GM18858 (cell line): ENCODE measurements at regions not wholly inside any gene's neighbourhood (a gene's known extent, or its start where the extent isn't known, plus 50 kb on each side); places are given as distances from the start of the nearest gene placed in this dataset.

ENCODE experiments used
- ATAC-seq: cut with Tn5 transposase; IDR thresholded peaks from one replicate; pipeline ENCODE4 v1.9.1; 2021; ENCODE audit not compliant: unreplicated experiment

DNA sequence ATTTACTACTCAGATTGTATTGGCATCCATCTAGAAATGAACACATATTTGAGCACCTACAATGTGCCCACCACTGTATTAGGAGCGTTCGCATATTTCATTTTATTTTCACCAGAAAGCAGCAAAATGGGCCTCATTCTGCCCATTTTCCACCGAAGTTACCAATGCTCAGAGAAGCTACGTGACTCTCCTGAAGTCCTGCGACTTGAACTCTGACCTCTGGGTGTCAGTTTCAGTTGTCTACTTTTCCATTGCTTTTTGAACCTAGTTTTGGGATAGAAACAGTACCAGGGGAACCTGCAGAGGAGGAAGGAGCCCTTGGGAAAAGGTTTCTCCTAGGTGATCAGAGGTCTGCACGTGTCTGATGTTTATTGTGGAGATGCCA, 139.1 kb upstream of the SDK2 start:
- ATAC-seq, result no peak

DNA sequence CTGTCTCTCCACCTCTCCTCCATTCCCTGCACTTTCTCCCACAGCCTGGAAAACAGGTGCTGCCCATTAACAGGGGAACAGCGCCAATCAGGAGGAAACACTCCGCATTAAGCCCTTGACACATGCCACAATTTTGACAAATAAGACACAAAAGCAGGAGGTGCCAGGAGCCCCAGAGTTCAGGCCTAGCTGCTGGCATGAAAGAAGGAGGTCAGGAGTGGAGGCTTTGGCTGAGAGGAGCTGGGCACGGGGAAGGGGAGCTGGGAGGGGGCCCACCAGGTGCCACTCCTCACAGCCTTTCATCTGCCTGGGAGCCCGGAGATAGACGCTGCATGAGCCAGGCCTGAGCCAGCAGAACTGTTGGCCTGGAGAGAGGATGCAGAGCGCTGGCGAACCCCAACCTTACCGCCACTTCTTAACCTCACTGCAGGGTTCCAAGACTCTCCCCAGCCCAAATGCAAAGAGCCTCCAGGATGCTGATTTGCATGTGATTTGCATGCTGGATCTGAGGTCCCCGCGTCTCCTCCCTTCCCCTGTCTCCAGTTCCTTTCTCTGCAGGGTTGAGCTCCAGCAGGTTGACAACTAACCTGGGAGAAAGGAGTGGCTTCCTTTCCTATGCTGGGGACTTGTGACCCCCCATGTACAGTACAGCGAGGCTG, 139.8 kb upstream of the SDK2 start:
- ATAC-seq, result no peak

DNA sequence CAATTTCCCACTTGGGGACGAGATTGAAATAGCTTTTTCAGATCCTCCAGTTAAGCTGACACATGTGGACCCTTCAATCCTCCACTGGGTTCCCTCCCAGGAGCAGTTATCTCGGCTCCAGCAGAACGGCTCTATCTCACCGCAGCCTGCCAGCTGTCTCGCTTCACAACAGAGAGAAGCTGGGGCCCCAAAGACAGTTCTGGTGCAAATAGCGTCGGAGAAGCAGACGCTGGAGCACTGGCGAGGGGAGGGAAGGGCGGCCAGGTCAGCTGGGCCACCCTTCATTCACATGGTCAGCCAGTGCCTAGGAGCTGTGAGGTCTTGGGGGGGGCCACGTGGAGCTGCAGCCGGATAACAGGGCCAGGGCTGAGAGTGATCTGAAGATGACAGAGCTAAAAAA, 141.3 kb upstream of the SDK2 start:
- ATAC-seq, result no peak

DNA sequence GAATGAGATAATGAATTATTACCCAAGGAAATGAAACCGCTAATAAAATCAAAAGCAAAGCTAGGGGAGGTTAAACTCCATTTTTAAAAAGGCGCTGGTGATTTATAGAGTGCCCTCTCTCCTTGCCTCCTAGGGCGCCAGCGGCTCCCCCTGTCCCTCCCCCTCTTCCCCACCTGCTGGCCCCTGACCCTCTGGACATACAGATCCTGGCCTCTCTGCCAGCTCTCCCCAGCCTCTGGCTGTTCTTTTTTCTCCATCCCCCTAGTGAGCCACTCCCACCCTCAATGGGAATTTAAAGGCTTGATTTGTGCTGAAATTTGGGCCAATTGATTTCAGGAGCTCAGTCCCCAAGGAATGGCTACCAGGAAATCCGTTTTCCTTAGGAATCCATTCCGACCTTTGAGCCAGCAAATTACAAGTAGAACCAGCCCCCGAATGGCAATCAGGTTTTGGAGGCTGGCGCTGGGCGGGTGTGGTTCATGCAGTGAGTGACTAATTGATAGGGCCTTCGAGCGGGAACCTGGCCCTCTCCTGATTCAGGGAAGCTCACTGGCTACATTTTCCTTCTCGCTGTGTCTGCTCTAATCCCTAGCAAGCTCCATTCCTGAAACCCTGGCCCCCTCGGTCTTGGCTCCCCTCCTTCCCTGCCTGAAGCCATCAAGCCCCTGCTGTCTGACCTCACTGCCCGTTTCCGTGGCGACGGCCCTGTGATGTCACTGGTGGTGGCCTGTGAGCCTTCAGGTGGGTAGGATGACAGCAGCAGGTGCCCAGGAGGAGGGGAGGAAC, 141.9 kb upstream of the SDK2 start:
- no peak for ATAC-seq

DNA sequence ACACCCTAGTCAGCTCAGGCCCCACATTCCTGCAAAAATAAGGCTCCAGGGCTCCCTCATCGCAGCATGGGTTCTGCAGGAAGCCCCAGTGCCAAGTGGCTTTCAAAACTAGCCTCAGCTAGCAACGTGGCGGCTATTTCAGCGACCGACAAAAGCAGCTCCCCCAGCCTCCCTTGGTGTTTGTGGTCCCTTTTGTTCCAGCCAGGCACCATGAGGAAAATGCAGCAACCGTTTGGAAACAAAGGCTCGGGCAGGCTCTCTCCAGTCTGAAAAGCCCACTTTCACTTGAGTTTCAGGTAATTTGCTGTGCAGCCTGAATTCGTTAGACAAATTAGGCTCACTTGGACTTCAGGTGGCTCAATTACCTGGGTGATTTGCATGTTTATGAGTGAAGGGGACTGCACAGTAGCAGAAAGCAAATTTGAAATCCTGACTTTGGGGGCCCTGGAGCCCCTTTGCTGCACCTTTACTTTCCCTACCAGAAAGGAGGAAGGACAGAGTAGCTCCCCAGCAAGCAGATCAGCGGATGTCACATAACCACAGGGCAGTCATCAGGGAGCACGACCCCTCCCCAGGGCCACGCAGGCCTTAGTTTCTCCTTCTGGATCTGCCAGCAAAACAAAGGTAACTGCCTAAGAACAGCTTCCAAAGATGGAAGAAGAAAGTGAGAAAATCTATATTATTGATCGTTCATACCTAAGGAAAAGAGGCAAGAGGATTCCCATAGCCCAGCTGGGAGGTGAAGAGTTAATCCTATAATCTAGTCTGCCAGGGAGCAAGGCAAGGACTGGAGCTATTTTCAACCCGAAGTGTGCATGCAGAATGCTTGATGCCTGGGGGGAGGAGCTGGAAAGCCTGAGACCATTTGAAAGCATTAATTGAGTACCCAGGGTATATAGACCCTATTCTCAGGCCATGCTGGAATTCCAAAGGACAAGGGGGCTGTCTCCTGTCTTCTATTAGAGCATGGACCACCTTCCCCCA, 143.1 kb upstream of the SDK2 start:
- no peak for ATAC-seq

DNA sequence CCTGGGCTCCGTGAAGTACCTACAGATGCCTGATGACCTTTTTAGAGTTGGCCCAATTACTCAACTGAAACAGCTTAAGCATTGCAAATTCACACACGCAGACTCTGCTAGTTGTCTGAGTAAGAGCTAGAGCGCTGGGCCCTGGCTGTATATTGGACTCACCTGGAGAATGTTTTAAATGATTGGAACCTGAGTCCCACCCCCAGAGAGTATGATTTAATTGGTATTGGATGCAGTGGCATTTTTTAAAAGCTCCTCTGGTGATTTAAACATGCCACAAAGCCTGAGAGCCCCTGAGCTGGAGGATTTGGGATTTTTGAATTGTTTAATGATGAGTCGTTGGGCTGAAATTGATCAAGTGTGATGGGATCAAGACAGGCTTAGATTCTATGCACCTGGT, 143.9 kb upstream of the SDK2 start:
- ATAC-seq, result no peak

DNA sequence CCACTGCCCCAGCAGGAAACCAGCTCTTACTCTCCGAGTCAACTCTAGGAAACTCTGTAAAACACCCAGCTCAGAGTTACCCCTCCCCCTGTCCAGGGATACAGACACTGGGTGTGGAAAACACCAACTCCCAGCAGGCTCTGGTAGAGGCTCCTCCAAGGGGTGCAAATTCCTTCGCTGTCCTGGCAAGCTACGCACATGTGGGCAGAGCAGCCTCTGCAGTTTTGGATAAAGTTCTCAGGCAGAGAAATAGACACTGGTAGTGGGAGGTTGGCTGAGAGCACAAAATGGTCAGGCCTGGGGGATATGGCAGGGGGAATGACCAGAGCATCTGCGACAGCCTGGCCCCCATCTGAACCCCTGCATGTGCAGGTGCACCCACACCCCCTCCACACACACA, 146.9 kb upstream of the SDK2 start:
- ATAC-seq, result no peak

DNA sequence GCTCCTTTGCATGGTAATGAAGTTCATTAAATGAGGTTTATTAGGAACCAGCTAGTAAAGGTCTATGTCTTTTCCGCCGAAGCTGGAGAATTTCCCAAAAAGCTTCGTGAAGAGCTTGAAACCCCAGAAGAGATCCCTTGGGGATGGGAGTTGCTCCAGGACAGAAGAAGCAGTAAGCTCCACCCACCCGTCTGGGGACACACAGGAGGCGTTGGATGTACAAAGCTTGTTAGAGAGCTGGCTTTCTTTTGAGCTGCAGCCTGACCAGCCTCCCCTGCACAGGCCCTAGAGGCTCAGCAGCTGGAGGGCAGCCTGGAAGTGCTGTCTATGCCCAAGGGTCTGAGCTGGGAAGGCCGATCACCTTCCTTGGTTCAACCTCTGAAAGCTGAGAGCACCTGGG, 147.4 kb upstream of the SDK2 start:
- ATAC-seq, result no peak

DNA sequence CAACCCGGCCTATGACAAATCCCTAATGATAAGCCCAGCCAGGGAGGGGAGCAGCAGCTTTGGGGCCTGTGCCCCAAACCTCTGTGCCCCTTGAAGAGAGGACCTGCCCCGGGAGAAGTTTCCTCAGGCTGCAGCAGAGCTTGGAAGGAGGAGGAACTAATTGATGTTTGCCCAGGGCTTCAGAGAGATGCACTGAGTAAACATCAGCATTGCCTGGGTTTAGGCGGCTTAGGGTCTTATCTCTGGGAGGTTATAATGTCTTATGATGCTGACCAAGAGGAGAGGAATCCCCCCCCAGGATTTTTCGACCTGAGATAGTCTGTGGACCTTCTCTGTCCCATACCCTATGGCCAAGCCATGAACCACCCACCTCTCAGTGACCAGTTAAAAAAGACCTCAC, 148.7 kb upstream of the SDK2 start:
- no peak for ATAC-seq

DNA sequence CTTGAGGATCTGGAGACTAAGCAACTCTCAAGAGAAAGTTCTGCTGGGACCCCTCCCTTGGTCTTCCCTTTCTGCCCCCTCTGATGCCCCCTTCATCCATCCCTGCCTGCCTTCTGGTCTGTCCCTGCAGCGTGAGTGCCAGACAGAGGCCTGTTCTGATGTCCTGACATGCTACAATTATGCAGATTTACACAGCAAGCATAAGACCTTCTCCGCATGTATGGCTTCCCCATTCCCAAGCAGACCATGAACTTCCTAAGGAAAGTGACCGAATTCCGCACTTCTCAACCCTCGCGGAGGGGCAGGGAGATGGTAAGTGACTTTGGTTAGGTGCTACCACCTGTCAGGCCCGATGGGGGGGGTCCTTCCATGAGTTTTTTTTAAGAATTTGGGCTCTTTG, 150.1 kb upstream of the SDK2 start:
- no peak for ATAC-seq

DNA sequence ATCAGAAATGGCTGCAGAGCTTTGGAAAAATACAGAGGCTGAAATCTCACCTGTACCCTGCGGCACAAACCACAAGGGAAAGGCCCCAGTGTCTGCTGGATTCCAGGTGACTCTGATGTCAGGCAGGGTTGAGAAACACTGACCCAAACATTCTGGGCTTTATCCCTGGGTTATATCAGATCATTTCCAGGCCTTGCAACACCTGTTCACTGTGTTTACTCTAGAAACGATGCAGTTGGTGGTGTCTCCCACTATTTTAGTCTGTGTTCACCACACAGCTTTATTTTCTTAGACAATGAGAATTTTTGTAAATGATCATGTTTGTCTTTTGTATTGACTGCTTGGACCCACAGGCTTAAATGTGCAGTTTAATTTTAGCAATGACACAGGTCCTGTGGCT, 151.5 kb upstream of the SDK2 start:
- no peak for ATAC-seq

DNA sequence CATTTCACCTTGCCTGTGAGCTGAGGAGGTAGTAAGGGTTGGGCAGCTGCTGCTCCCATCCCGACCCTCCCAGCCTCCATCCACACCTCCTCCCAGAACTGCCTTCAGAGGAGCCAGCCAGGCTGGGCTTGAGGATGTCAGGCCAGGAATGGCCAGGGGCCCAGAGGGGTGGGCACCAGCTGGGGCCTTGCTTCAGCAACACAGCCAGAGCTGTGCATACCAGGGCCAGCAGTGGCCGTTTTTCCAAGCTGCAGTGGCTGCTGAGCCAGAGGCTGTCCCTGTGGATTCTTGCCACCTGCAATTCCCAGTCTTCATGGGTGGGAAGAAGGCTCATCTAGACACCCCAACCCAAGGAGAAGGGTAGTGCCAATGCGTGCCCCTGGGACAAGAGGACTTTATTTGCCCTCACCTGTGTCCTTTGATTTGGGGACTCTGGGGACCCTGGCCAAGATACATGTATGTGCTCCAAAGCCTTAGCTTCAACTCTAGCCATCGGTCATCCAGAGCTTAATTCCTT, 153.4 kb upstream of the SDK2 start:
- ATAC-seq, result no peak

DNA sequence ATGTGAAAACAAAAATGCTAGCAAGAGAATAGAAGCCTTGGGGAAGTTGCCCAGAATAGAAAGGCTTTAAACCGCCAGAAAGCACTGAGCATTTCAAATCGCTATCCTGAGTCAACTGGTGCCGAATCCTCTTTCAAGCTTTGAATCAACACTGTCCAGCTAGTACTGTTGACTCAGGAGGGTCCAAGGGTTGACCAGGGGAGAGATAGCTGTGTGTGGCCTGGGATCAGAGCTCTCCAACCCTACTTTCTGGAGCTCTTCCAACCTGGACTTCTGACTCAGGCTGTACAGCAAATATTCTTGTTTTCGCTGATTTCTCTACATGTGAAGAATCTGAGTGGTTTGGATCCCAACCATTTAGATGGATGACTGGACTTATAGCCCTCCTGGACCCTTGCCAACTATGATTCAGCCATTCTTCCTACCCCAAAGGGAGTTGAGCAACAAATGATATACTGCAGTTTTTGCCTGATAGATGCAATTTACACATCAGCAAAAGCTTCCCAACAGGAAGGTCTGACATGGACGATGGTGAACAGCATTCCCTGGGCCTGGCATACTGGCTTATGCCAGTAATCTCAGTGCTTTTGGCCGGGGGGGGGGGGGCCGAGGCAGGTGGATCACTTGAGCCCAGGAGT, 154.0 kb upstream of the SDK2 start:
- no peak for ATAC-seq

DNA sequence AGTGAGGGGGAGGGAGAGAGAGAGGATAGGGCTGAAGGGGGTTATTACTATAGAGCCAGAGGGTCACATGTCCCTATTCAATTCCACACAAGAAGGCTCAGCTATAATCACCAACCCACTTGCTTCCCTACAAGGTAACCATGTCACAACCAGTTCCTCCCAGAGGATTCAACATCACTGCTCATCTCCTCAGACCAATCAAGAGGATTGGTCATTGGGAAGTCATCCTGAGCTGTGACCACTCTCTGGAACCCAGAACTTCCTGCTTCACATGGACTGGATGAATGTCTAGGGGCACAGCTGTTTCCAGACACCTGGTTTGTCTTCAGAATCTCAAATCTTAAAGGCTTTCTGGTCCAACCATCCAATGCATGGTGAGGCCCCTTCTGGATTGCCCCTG, 154.9 kb upstream of the SDK2 start:
- ATAC-seq, result no peak

DNA sequence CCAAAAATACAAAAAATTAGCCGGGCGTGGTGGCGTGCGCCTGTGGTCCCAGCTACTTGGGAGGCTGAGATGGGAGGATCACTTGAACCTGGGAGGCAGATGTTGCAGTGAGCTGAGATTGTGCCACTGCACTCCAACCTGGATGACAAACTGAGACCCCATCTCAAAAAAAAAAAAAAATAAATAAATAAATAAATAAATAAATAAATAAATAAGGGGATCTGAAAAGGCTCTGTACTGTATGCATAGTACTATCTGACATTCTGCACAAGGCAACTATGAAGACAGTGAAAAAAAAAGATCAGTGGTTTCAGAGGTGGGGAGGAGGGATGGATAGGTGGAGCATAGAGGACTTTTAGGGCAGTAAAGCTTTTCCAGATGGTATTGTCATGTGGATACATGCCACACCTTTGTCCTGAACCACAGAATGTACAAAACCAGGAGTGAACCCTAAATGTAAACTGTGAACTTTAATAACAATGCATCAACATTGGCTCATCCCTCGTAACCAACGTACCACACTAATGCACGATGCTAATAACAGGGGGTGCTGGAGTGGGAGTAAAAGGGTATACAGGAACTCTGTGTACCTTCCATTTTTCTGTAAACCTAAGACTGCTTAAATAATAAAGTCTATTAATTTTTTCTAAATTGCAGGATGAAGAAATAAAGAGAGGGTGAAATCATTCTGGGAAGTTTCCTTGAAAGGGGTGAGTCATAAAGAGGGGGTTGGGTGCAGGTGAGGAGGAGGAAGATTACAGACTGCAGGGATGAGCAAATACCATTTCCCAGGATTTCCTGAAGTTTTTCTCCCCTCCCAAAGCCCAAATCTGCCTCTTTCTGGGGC, 155.8 kb upstream of the SDK2 start:
- no peak for ATAC-seq

DNA sequence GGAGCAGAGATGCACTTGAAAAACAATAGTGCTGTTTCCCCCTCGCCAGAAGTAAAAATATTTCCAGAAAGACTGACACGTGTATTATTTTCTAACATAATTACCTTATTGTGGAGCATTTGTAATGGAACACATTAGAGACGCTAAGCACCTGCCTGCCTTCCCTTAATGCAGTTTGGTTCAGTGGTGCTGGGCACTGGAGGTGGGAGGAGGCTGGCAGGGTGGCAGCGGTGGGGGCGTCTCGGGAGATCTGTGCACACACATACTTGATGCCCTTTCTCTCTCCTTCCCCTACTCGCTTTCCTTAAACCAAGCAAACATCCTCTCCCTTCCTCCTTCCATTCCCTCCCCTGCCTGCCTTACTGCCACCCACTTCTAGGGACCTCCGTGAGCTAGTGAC, 156.6 kb upstream of the SDK2 start:
- no peak for ATAC-seq

DNA sequence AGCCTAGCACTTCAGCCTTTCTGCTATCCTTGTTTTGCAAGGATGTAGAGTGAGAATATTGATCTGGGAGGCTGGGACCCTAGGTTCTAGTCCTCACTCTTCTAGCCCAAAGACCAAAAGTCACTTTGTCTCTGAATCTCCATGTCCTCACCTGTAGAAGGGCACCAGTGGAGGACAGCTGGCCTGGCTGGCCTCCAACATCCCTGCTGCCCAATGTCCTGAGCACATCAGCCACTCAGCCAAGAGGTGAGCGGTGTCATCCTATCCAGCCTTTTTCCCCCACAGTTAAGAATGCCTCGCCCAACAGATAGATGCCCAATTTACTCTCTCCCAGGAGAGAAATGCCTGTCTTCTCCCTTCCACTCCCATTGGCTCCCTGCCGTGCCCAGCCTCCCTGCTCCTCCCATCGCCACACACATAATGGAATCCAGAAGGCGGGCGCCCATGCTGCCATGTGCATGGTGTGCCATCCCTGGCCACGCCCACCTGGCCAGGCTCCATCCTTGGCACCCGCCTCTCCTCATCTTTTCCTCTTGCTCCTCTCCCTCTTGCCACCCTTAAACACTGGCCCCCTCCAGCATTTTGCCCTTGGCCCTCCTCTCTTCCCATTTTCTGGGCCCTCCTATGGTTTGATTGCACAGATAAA, 157.3 kb upstream of the SDK2 start:
- no peak for ATAC-seq

DNA sequence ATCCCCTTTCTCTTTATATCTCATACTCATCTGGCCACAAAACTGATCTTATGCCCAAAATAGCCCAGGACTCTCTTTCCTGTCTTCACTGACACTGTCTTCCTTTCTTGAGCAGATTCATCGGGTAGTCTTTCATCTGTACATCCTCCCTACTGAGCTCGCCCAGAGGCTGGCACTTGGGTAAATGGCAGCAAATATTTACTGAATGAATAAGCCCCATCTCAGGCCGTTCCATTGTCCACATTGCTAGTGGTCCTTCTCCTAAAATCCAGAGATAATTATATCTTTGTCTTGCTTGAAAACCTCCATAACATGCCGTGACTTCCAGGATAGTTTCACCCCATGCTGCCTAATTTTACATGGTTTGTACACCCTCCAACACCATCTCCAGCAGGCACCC, 158.1 kb upstream of the SDK2 start:
- ATAC-seq, result no peak

DNA sequence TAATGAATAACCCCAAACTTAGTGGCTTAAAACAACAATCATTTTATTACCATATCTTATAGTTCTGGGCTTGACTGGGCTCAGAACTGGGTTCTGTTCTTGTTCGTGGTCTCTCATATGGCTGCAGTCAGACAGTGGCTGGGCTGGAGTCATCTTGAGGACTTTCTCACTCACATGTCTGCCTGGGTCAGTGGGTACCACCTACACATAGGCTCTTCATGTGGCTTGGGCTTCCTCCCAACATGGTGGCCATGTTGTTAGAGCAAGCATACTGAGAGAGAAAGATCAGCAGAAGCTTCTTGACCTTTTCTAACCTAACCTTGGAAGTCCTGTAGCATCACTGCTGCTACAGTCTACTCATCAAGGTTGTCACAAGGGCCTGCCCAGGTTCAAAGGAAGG, 158.6 kb upstream of the SDK2 start:
- no peak for ATAC-seq

DNA sequence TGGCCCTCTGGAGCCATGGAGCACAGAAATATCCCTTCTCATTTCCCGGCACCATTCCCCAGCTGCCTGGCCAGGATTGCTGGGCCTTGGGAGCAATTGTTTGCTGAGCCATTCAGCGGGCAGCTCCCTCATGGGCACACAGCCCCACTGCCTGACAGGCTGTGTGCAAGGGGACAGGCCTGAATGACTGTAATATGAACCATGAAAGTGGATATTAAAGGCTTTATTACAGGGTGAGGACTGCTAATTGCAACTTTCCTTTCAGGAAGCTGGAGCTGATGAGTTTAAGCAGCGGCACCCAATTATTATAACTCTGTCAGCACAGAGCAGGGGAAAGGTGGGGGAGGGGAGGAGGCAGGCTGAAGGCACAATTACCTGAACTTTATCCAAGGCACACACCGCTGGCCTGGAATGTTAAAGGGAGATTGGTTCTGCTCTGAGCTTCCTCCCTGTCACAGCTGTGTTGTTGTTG, 159.8 kb upstream of the SDK2 start:
- no peak for ATAC-seq
